ENCODE measurements at regions not wholly inside any gene's neighbourhood (a gene's known extent, or its start where the extent isn't known, plus 50 kb on each side); places are given as distances from the start of the nearest gene placed in this dataset.

- TF ChIP-seq TAF1 (IDR thresholded peaks at IDR 0.05; ENCODE audit: low read depth, low read length) (no peak), SUZ12 (IDR thresholded peaks at IDR 0.05; ENCODE audit: low read length) (no peak), SRF (IDR thresholded peaks at IDR 0.05; ENCODE audit: low read depth, low read length) (no peak), KDM1A (IDR thresholded peaks at IDR 0.05; ENCODE audit: borderline replicate concordance, low read length) (no peak), SIRT6 (IDR thresholded peaks at IDR 0.05; ENCODE audit: low read length) (no peak), MAX (IDR thresholded peaks at IDR 0.05) (no peak)
Measured at GRCh38 chr16:73798471-73798870, 498.1 kb upstream of the PSMD7 start (continued).

Measured in H1 (cell line).